HG03135 (cell line): ENCODE measurements at regions not wholly inside any gene's neighbourhood (a gene's known extent, or its start where the extent isn't known, plus 50 kb on each side); places are given as distances from the start of the nearest gene placed in this dataset.

Experiments used
- ATAC-seq: cut with Tn5 transposase; IDR thresholded peaks from one replicate; pipeline ENCODE4 v1.9.1; 2021; ENCODE audit warnings: mild to moderate bottlenecking, moderate library complexity; ENCODE audit not compliant: unreplicated experiment

DNA sequence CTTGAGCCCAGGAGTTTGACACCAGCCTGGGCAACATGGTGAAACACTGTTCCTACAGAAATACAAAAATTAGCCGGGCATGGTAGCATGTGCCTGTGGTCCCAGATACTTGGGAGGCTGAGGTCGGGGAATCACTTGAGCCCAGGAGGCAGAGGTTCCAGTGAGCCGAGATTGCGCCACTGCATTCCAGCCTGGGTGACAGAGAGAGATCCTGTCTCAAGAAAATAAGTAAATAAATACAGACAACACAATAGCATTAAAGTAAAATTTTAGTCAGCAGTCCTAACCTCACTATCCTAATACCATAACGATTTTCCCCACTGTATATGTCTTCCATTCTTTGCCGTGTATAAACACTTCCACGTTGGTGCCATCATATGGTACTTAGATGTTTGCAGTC, 83.0 kb upstream of the MBOAT2 start:
- ATAC-seq = no peak

DNA sequence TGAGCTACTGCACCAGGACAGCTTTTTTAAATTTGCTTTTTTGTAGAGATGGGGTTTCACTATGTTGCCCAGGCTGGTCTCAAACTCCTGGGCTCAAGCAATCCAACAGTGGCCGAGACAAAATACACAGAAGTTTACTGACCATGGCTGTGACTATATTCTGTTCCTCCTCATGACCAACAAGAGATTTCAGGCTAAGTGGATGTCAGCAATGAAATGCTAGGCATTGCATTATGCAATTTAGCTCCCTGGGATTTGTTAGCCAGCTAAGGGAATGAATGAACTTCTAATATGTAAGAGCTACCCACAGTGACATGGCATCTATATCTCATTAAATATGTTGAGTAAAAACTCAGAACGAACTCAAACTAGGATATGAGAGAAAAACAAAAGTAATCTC, 81.9 kb upstream of the MBOAT2 start:
- ATAC-seq = no peak

DNA sequence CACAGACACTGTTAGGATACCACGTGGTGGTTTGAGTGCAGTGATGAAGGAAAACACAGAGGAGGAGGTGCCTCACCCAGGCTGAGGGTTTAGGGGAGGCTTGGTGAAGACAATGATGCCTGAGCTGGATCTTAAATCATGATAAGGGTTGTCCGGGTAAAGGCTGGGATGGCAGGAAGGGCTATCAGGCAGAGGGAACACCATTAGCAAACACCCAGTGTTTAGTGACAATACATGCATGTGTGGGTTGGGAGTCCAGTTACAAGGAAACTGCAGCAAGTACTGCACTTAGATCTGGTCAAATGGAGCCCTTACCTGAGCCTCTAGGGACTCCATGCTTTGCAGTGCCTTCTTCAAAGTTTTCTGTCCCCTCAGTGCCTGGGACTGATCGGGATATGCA, 79.8 kb upstream of the MBOAT2 start:
- no peak for ATAC-seq

DNA sequence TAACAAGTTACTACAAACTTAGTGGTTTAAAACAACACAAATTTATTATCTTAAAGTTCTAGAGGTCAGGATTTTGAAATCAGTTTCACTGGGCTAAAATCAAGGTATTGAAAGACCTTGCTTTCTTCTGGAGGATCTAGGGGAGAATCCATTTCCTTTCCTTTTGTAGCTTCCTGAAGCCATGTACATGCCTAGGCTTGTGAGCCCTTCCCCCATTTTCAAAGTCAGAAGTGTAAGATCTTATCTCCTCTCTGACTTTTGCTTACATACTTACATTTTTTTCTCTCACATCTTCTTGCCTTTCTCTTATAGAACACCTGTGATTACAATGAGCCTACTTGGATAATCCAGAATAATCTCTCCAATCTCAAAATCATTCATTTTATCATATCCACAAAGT, 78.7 kb upstream of the MBOAT2 start:
- ATAC-seq = no peak

DNA sequence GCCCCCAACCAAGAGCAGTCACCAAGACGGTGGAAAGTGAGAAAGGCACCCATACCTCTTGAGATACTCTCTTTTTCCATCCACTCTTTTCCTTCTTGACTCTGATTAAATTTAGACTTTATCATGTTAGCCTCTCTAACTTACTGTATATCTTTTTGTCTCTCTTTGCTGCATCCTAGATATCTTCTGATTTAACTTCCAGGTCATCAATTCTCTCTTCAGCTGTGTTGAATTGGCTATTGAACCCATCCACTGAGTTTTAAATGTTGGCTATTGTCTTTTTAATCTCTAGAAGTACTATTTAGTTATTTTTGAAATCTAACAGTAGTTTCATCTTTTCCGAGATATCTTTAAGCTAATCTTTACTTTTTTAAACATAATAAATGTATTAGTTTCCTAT, 78.3 kb upstream of the MBOAT2 start:
- ATAC-seq = no peak

DNA sequence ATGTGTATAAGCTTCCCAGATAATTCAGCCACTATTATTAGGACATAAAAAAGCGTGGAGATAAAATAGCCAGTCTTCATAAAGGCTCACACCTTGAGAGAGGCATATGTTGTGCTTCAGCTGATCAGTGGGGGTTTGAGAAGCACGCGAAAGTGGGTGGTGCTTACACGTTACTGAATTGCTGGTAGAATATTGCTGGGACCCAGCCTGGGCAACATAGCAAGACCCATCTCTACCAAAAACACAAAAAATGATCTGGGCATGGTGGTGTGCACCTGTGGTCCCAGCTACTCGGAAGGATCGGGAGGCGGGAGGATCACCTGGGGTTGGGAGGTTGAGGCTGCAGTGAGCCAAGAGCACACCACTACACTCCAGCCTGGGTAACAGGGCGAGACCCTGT, 74.9 kb upstream of the MBOAT2 start:
- ATAC-seq = no peak

DNA sequence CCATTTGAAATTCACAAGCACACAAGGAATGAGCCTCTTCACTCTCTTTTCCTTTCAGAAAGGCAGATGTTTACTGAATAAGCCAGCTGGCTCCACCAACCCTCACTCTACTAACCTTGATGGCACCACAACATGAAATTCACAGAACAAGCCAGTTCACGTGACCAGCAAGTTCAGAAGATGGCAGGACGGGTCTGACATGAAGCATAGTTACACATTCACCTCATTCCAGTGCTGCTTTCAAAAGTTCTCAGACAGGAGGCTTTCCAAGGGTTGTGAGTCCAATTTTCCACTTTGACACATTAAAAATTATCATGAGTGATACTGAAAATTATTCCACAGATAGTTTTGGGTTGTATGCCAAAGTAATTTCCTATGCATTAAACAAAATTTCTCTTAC, 74.2 kb upstream of the MBOAT2 start:
- ATAC-seq = no peak

DNA sequence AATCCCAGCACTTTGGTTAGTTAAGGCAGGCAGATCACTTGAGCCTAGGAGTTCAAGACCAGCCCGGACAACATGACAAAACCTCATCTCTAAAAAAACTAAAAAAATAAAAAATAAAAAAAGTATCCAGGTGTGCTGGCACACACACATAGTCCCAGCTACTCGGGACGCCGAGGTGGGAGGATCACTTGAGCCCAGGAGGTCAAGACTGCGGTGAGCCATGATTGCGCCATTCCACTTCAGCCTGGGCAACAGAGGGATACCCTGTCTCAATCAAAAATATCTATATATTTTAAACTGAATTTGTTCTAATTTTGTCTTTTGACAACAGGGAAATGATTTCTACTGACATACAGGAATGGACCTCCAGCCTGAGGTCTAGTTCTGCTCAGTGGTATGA, 73.3 kb upstream of the MBOAT2 start:
- no peak for ATAC-seq

DNA sequence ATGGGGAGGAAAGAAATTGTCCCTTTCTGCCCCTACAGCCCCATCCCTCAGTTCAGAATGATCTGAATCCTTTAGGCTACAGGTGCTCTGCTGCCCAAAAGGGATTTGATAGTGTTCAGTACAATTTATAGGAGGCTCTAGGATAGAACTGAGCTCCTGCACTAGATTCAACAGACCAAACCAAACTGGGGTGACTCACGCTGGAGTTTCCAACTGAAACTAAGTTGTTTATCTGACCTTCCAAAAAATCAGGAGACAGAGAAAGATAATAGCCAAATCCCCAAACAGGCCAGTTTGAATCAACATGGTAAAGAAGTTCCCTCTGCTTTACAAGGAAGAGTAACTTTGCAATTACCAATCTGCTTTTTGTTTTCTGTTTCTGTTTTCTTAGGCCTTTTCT, 72.7 kb upstream of the MBOAT2 start:
- no peak for ATAC-seq

DNA sequence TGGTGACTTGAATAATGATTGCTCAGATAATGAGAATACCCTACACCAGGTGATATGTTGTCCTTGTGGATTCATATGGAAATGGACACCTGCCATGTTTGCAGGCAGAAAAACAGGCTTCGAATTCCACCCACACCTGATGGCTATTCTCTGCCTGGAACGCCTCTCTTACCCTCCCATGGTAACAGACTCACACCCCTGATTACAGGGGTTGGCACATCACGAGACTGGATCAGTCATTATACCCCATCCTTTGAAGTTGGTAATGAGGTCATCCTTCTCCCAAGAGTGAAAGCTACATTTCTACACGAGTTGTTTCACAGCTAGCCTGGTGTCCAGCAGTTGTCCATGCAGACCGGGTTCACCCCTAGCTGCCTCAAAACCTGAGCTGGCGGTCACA, 71.4 kb upstream of the MBOAT2 start:
- no peak for ATAC-seq

DNA sequence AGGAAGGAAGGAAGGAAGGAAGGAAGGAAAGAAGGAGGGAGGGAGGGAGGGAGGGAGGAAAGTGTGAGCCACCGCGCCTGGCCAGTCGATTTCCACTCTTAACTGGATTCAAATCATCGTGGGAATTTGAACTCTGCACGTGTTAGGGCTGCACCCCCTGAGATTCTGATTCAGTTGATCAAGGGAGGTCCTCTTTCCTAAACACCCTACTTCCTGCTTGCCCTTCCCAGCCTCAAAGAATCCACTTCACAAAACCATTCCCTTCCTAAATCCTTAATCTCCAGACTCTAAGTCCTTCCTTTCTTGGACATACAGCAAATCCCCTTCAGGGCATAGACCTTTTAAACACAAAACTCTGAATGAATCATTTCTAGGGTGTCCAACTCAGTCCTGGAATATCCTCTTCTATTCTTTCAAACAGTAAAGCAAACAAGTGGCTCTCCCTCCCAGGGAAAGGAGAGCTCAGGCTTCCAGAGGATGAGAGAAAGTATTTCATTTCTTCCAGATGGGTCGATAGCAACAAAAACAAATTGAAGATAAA, 68.2 kb upstream of the MBOAT2 start:
- no peak for ATAC-seq

DNA sequence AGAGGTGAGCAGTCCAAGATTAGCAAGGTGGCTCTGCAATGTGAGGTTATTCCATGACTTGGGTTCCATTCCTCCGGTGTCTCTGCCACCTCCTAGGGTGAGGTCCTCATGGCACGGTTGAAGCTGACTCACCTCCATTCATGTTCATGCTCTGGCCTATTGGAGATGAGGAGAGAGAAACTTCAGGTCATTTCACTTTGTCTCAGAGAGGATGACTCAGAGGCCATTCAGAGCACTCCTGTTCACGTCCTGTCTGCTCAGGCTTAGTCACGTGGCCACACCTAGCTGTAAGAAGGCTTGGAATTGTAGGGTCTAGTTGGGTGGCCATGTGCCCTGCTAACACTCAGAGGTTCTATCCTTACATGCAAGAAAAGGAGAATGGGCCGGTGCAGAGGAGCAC, 67.5 kb upstream of the MBOAT2 start:
- ATAC-seq = no peak

DNA sequence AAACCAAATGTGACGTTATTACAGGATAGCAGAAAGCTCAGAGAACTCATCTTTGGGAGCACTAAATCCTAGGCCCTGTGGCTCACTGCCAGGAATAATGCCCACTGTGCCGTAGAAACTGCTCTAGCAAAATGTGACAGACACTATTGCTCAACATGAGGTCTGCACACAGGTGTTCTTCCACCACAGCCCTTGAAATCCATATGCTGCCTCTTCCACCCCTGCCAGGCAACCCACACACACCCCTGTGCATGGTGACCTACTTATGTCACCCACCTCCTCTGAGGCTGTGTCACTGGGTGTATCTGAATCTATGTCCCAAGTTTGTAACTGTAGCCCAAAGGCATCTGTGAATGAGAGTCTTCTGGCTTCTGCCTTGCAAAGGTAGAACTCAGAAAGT, 66.1 kb upstream of the MBOAT2 start:
- ATAC-seq = no peak

DNA sequence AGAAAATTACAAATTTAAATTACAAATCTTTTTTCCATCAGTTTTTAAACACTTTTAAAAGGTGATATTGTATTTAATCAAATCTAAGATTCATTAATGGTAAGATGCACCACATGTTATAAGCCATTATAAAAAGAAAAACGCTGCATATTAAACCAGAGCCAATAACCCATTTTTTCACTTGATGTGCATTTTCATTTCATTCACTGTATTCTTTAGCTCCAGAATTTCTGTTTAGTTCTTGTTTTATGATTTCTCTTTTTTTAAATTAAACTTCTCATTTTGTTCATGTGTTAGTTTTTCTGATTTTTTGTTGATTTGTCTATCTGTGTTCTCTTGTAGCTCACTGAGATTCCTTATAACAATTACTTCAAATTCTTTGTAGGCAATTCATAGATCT, 62.4 kb upstream of the MBOAT2 start:
- ATAC-seq = no peak

DNA sequence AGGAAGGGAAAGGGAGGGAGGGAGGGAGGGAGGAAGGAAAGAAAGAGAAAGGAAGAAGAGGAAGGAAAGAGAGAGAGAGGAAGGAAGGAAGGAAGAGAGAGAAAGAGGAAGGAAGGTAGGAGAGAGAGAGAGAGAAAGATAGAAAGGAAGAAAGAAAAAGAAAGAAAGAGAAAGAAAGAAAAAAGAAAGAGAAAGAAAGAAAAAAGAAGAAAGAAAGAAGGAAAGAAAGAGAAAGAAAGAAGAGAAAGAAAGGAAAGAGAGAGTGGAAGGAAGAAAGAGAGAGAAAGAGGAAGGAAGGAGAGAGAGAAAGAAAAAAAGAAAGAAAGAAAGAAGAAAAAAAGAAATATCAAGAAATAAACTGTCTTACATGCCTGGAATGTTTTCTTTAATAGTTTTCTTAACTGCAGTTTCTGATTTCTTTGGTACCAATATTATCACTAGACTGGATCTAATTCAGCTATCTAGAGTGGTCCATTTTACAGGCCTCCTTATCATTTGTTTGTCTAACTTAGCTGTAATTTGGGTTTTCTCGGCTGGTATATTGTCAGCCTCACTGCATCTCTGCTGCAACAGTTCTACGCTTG, 59.6 kb upstream of the MBOAT2 start:
- no peak for ATAC-seq

DNA sequence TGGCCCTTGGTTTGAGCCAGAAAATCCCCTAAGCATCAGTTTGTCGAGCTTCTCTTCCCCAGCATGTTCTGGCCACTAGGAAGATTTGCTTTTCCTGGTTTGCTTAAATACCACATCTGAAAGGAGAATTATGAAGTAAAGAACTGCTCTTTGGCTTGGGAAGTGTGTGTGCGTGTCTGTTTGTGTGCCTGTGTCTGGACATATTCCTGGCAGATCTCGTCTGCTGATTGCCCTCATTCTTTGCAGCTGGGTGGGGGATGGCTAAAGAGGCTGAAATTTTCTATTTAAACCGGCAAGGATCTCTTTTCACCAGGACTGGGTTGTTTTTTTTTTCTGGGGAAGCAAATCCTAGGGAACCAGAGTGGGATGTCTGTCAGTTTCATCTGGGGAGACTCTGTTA, 57.3 kb upstream of the MBOAT2 start:
- ATAC-seq = no peak

DNA sequence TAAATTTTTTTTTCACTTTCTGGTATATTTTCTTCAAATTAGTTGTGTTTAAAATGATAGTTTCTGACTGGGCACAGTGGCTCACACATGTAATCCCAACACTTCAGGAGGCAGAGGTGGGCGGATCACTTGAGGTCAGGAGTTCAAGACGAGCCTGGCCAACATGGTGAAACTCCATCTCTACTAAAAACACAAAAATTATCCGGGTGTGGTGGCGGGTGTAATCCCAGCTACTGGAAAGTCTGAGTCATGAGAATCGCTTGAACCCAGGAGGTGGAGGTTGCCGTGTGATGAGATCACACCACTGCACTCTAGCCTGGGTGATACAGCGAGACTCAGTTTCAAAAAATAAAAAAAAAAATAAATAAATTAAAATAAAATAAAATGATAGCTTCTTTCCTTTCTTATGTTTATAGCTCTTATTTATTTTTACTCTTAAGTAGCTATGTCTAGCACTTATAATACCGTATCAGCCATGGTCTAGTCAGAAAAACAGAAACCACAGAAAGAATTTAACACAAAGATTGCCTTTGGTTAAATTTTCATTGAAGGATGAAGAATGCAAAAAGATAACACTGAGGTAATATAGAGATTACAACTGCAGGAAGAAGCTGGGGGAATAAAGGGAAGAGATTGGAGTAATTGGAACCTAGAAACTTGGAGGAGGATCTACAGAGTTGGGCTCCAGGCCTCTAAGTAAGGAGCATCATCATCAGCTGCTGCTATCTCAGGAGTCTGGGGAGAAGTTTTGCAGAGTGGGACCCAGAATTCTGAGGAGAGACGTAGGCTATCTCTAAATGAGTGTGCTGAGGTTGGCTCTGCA, 54.7 kb upstream of the MBOAT2 start:
- no peak for ATAC-seq

DNA sequence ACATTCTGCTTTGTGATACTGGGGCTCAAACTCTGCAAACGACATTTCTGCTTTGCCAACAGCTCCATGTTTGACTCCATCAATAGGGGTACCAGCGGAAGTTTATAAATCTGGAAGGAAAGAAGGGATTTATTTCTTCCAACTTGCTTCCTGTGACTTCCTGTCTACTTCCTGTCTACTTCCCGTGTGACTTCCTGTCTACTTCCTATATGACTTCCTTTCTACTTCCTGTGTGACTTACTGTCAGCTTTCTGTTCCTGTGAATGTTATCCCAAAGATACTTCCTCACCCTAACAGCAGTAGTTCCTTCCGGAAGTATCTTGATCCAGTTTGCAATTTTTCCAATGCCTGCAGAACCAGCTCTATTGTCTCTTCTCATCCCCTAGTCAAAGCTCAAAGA, 52.0 kb upstream of the MBOAT2 start:
- no peak for ATAC-seq

DNA sequence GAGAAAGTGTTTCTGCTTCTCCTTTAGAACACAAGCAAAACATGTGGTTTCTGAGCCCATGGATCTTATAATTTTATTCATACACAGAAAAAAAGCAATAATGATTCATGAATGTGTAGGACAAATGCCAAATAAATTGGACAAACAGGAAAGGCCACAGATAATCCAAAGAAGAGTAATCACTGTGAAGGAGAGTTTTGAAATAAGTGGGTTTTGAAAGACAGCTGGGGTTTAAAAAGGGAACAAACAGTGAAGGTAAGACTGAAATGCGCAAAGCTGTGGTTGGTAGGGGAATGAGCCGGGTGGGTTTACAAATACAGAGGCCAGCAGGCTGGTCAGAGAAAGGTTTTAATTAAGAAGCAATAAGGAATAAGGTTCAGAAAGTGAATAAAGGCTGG, 50.0 kb upstream of the MBOAT2 start:
- no peak for ATAC-seq
